ENCODE measurements at regions not wholly inside any gene's neighbourhood (a gene's known extent, or its start where the extent isn't known, plus 50 kb on each side); places are given as distances from the start of the nearest gene placed in this dataset.

DNA sequence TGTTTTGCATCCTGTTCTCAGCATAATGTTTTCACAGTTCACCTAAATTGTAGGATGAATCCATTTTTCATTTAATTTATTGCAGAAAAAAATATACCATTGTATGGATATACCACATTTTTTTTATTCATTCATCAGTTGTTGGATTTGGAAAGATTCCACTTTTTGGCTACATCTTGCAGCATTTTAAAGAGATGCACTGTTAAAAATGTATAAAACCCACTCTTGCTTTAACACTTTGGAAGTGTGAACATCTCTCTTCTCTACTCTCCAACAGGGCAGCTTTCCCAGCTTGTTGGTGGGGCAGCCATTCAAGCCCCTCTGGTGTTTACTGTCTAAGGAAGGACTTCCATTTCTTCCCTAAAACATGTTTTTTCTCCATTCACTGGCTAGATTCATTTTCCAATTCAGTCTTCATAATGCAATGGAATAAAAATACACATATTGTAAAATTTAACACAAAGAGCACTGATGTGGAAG, 104.4 kb upstream of the CBLN2 start:
- H3K27ac ChIP-seq (ENCODE audit: low read depth, low read length, poor library complexity, severe bottlenecking) = no peak overlapping the region
- H3K9me3 ChIP-seq (ENCODE audit: low read depth, low read length, poor library complexity, severe bottlenecking) = no peaks in the 10 kb centered on the region
- ChIA-PET CTCF (no interaction called here), POLR2A (ENCODE audit: low non-redundant PET) (no interaction called here)
- H3K36me3 ChIP-seq (ENCODE audit: insufficient read depth, low read length, poor library complexity, severe bottlenecking) = no peaks in the 10 kb centered on the region
- no peak for DNase-seq (ENCODE audit: low spot score)
- BruUV-seq (replicated peaks) = no TSS peak
- H3K4me1 ChIP-seq (ENCODE audit: insufficient read depth, low read length, poor library complexity, severe bottlenecking) = no peaks in the 10 kb centered on the region
- H3K27me3 ChIP-seq (replicated peaks; ENCODE audit: insufficient read depth, low read depth, low read length, poor library complexity) = no peaks in the 10 kb centered on the region
- intact Hi-C loops (cut with micrococcal nuclease; ENCODE audit: unreplicated experiment) = no loop called here
- H3K4me3 ChIP-seq (ENCODE audit: low read depth, low read length, poor library complexity, severe bottlenecking) = no peak overlapping the region
- TF ChIP-seq, protein P1, sequence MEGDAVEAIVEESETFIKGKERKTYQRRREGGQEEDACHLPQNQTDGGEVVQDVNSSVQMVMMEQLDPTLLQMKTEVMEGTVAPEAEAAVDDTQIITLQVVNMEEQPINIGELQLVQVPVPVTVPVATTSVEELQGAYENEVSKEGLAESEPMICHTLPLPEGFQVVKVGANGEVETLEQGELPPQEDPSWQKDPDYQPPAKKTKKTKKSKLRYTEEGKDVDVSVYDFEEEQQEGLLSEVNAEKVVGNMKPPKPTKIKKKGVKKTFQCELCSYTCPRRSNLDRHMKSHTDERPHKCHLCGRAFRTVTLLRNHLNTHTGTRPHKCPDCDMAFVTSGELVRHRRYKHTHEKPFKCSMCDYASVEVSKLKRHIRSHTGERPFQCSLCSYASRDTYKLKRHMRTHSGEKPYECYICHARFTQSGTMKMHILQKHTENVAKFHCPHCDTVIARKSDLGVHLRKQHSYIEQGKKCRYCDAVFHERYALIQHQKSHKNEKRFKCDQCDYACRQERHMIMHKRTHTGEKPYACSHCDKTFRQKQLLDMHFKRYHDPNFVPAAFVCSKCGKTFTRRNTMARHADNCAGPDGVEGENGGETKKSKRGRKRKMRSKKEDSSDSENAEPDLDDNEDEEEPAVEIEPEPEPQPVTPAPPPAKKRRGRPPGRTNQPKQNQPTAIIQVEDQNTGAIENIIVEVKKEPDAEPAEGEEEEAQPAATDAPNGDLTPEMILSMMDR (conservative IDR thresholded peaks at IDR 0.05; ENCODE audit: low read depth, low read length) = no peak
- TF ChIP-seq EZH2 (IDR thresholded peaks at IDR 0.05; ENCODE audit: borderline replicate concordance, low read depth, low read length, poor library complexity, severe bottlenecking) = no peak

- no peaks in the 10 kb centered on the region for H3K9me3 ChIP-seq (ENCODE audit: low read depth, low read length, poor library complexity, severe bottlenecking)
- H3K36me3 ChIP-seq (ENCODE audit: insufficient read depth, low read length, poor library complexity, severe bottlenecking) = no peaks in the 10 kb centered on the region
- H3K4me3 ChIP-seq (ENCODE audit: low read depth, low read length, poor library complexity, severe bottlenecking) = no peak overlapping the region
- intact Hi-C loops (cut with micrococcal nuclease; ENCODE audit: unreplicated experiment) = no loop called here
- TF ChIP-seq EZH2 (IDR thresholded peaks at IDR 0.05; ENCODE audit: borderline replicate concordance, low read depth, low read length, poor library complexity, severe bottlenecking) = no peak
- TF ChIP-seq, protein P1 (conservative IDR thresholded peaks at IDR 0.05; ENCODE audit: low read depth, low read length) = no peak
- no peak for DNase-seq (ENCODE audit: low spot score)
- H3K27ac ChIP-seq (ENCODE audit: low read depth, low read length, poor library complexity, severe bottlenecking) = no peak overlapping the region
- ChIA-PET CTCF (no interaction called here), POLR2A (ENCODE audit: low non-redundant PET) (no interaction called here)
- no TSS peak for BruUV-seq (replicated peaks)
- no peaks in the 10 kb centered on the region for H3K4me1 ChIP-seq (ENCODE audit: insufficient read depth, low read length, poor library complexity, severe bottlenecking)
- H3K27me3 ChIP-seq (replicated peaks; ENCODE audit: insufficient read depth, low read depth, low read length, poor library complexity) = no peaks in the 10 kb centered on the region
Measured at GRCh38 chr18:72648079-72648478, 103.9 kb upstream of the CBLN2 start.

DNA sequence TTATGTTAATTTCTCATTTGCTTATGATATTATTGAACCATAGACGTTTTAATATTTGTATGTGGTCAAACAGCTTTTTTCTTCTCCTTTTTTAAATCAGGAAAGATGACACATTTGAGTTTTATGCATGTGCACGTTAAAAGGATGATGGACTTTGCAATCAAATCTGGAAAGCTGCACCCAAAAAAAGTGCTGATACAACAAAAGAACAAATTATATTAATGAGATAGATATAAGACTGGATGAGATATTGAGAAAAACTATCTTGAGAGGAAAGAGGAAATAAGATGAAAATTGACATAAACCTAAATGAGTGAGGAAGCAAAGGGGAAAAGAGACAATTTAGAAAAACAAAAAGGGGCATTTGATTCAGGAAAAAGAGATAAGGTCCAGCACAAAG, 96.4 kb upstream of the CBLN2 start:
- CTCF ChIA-PET = no interaction called here
- Histone ChIP-seq H3K27me3 (replicated peaks; ENCODE audit: insufficient read depth, low read depth, low read length, poor library complexity) (no peaks in the 10 kb centered on the region), H3K9me3 (ENCODE audit: low read depth, low read length, poor library complexity, severe bottlenecking) (no peaks in the 10 kb centered on the region), H3K4me3 (ENCODE audit: low read depth, low read length, poor library complexity, severe bottlenecking) (no peak overlapping the region), H3K4me1 (ENCODE audit: insufficient read depth, low read length, poor library complexity, severe bottlenecking) (no peaks in the 10 kb centered on the region), H3K27ac (ENCODE audit: low read depth, low read length, poor library complexity, severe bottlenecking) (no peak overlapping the region), H3K36me3 (ENCODE audit: insufficient read depth, low read length, poor library complexity, severe bottlenecking) (no peaks in the 10 kb centered on the region)
- BruUV-seq (replicated peaks) = no TSS peak
- no peak for TF ChIP-seq EZH2 (IDR thresholded peaks at IDR 0.05; ENCODE audit: borderline replicate concordance, low read depth, low read length, poor library complexity, severe bottlenecking)
- TF ChIP-seq, protein P1 (conservative IDR thresholded peaks at IDR 0.05; ENCODE audit: low read depth, low read length) = no peak
- DNase-seq (ENCODE audit: low spot score) = no peak
- POLR2A ChIA-PET (ENCODE audit: low non-redundant PET) = no interaction called here
- intact Hi-C loops (cut with micrococcal nuclease; ENCODE audit: unreplicated experiment) = no loop called here
